Panc1 (cell line): ENCODE measurements at regions not wholly inside any gene's neighbourhood (a gene's known extent, or its start where the extent isn't known, plus 50 kb on each side); places are given as distances from the start of the nearest gene placed in this dataset.

Experiments
- POLR2AphosphoS5 ChIP-seq: IDR thresholded peaks from 2 replicates; pipeline ENCODE4 v1.6.1; 2012; ENCODE audit warnings: mild to moderate bottlenecking, low read depth, low read length, moderate library complexity
- SIN3A ChIP-seq: IDR thresholded peaks from 2 replicates; pipeline ENCODE4 v1.6.1; 2012; ENCODE audit warnings: low read depth, mild to moderate bottlenecking, low read length, moderate library complexity, borderline replicate concordance; ENCODE audit not compliant: insufficient read depth
- TF ChIP-seq, protein P1 (sequence below): fragments of 450-650 bp; IDR thresholded peaks from 2 replicates; pipeline ENCODE4 v1.5.1; 2017; ENCODE audit warnings: mild to moderate bottlenecking

DNA sequence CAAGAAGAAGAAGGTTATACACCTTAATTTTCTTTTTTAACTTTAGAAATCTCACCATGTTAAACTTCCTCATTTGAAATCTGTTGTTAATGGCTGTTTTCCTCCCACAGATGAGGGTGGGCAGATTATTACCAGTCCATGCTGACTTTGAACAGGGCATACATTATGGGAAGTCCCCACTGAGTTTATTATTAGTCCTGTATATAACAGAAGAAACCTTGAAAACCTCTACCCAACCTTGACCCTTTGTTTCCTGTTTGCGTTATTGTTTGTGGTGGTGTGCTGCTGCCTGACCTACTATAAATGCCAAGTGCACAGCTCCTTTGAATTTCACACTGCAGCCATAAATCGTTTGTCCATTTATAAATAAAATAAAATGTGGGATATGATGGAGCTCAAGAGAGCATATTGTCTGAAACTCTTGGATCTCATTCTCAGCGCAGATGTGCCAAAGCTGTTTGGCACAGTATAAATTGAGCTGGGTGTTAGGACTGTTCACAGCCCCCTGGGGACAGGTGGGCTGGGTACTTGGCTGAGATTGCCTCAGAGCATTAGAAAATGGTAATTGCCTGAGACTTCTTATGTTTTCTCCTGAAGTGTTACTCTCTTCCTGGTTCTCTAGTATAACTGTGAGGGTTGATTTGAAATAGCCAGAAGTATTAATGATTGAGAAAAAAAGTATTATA is 139.6 kb downstream of the SPATA31D1 start:
- no peak for TF ChIP-seq SIN3A
- TF ChIP-seq POLR2AphosphoS5, result no peak
- TF ChIP-seq, protein P1, sequence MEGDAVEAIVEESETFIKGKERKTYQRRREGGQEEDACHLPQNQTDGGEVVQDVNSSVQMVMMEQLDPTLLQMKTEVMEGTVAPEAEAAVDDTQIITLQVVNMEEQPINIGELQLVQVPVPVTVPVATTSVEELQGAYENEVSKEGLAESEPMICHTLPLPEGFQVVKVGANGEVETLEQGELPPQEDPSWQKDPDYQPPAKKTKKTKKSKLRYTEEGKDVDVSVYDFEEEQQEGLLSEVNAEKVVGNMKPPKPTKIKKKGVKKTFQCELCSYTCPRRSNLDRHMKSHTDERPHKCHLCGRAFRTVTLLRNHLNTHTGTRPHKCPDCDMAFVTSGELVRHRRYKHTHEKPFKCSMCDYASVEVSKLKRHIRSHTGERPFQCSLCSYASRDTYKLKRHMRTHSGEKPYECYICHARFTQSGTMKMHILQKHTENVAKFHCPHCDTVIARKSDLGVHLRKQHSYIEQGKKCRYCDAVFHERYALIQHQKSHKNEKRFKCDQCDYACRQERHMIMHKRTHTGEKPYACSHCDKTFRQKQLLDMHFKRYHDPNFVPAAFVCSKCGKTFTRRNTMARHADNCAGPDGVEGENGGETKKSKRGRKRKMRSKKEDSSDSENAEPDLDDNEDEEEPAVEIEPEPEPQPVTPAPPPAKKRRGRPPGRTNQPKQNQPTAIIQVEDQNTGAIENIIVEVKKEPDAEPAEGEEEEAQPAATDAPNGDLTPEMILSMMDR, result no peak
